Erythroblast (primary cell): ENCODE measurements at regions not wholly inside any gene's neighbourhood (a gene's known extent, or its start where the extent isn't known, plus 50 kb on each side); places are given as distances from the start of the nearest gene placed in this dataset.

Source experiments
- DNase-seq, 2 experiments: peaks; one replicate each; lab custom pipeline; 2025; lab: John Stamatoyannopoulos, UW
- GATA1 ChIP-seq: IDR thresholded peaks from 2 replicates; pipeline ENCODE4 v1.6.1; 2011; ENCODE audit warnings: low read depth, mild to moderate bottlenecking, control low read depth, low read length, moderate library complexity
- POLR2A ChIP-seq: IDR thresholded peaks from 2 replicates; pipeline ENCODE4 v1.6.1; 2011; ENCODE audit warnings: mild to moderate bottlenecking, low read length

- TF ChIP-seq GATA1 (no peak), POLR2A (no peak)
- no peak for DNase-seq
Observed at GRCh38 chrX:22616867-22617266, 344.2 kb downstream of the CBLL2 start.

- DNase-seq, result no peak
- TF ChIP-seq GATA1, result no peak
- no peak for TF ChIP-seq POLR2A
Observed at GRCh38 chrX:22627576-22627975, 354.9 kb downstream of the CBLL2 start.

GRCh38 chrX:22628275-22628674 lies 355.6 kb downstream of the CBLL2 start:
- TF ChIP-seq POLR2A (no peak), GATA1 (no peak)

GRCh38 chrX:22629105-22629725 lies 356.5 kb downstream of the CBLL2 start:
- TF ChIP-seq POLR2A, result no peak
- TF ChIP-seq GATA1, result no peak
- no peak for DNase-seq

More at GRCh38 chrX:22628275-22628674, 355.6 kb downstream of the CBLL2 start:
- no peak for DNase-seq

- no peak for DNase-seq
- TF ChIP-seq GATA1, result no peak
- TF ChIP-seq POLR2A, result no peak
Observed at GRCh38 chrX:22634083-22634482, 361.4 kb downstream of the CBLL2 start.

- TF ChIP-seq GATA1, result no peak
- no peak for TF ChIP-seq POLR2A
- no peak for DNase-seq
Observed at GRCh38 chrX:22634751-22635150, 362.0 kb downstream of the CBLL2 start.

- no peak for DNase-seq
- no peak for TF ChIP-seq POLR2A
- TF ChIP-seq GATA1, result no peak
Observed at GRCh38 chrX:22648281-22648680, 351.5 kb upstream of the DDX53 start.

- no peak for TF ChIP-seq POLR2A
- TF ChIP-seq GATA1, result no peak
- DNase-seq, result no peak
Observed at GRCh38 chrX:22650691-22651090, 349.1 kb upstream of the DDX53 start.

- no peak for DNase-seq
- TF ChIP-seq GATA1 (no peak), POLR2A (no peak)
Observed at GRCh38 chrX:22652596-22652995, 347.2 kb upstream of the DDX53 start.

GRCh38 chrX:22660756-22661155 lies 339.0 kb upstream of the DDX53 start:
- TF ChIP-seq GATA1, result no peak
- no peak for TF ChIP-seq POLR2A
- no peak for DNase-seq

- TF ChIP-seq GATA1 (no peak), POLR2A (no peak)
Observed at GRCh38 chrX:22662776-22663175, 337.0 kb upstream of the DDX53 start.

GRCh38 chrX:22664826-22665225 lies 334.9 kb upstream of the DDX53 start:
- TF ChIP-seq GATA1, result no peak
- no peak for TF ChIP-seq POLR2A
- no peak for DNase-seq

More at GRCh38 chrX:22662776-22663175, 337.0 kb upstream of the DDX53 start:
- DNase-seq, result no peak

GRCh38 chrX:22665818-22666217 lies 333.9 kb upstream of the DDX53 start:
- DNase-seq, result no peak
- TF ChIP-seq POLR2A, result no peak
- no peak for TF ChIP-seq GATA1

- no peak for TF ChIP-seq GATA1
- TF ChIP-seq POLR2A, result no peak
- DNase-seq, result peak; percentile 34 to 46
Observed at GRCh38 chrX:22666441-22666840, 333.3 kb upstream of the DDX53 start.

- no peak for TF ChIP-seq POLR2A
- no peak for TF ChIP-seq GATA1
- DNase-seq, result no peak
Observed at GRCh38 chrX:22674932-22675331, 324.8 kb upstream of the DDX53 start.
